ENCODE measurements at regions not wholly inside any gene's neighbourhood (a gene's known extent, or its start where the extent isn't known, plus 50 kb on each side); places are given as distances from the start of the nearest gene placed in this dataset.

- TF ChIP-seq NFE2L2 (conservative IDR thresholded peaks at IDR 0.05; ENCODE audit: low read length): no peak
Measured at GRCh38 chr9:119852390-119852789, 483.2 kb upstream of the BRINP1 start (continued).

GRCh38 chr9:119844431-119844830 lies 475.2 kb upstream of the BRINP1 start:
- no peak for DNase-seq (ENCODE audit: low read depth in 1 of 2, low spot score in 1 of 2)
- FAIRE-seq: no peak
- no peak for ATAC-seq
- Histone ChIP-seq H3K27ac (no peak overlapping the region), H3K4me1 (no peaks in the 10 kb centered on the region), H3K9me3 (0 out of 3 replicates have a peak, but pooled peaks cover 3% of the 10 kb centered on the region), H3K4me2 (no peak overlapping the region), H3K4me3 (no peak overlapping the region)
- CTCF ChIA-PET: interaction anchor here (1.9 kb wide), 1 partner anchor 125 kb away, joined by 4 read pairs; no protein-coding TSS in a partner anchor
- POLR2A ChIA-PET: no interaction called here
- 35% methylated on average over 3 of the region's 3 CpGs for WGBS (ENCODE audit: missing lambda C conversion rate)
- TF ChIP-seq FOSB (CRISPR knock-in tag; IDR thresholded peaks at IDR 0.05) (no peak), MAZ (IDR thresholded peaks at IDR 0.05; ENCODE audit: borderline replicate concordance, low read depth, low read length) (no peak), HEYL (CRISPR knock-in tag; IDR thresholded peaks at IDR 0.05) (no peak), MYC (IDR thresholded peaks at IDR 0.05; ENCODE audit: borderline replicate concordance, low read length) (no peak), HOXA7 (CRISPR knock-in tag; IDR thresholded peaks at IDR 0.05) (no peak), FOSL2 (IDR thresholded peaks at IDR 0.05) (no peak), FOSL2 (CRISPR knock-in tag; IDR thresholded peaks at IDR 0.05) (no peak), KDM1A (IDR thresholded peaks at IDR 0.05; ENCODE audit: low read depth) (no peak), NFE2L2 (conservative IDR thresholded peaks at IDR 0.05; ENCODE audit: low read length) (no peak), KDM5A (IDR thresholded peaks at IDR 0.05) (no peak), REST (IDR thresholded peaks at IDR 0.05) (no peak), EHMT2 (IDR thresholded peaks at IDR 0.05; ENCODE audit: low read depth) (no peak), ZC3H11A (IDR thresholded peaks at IDR 0.05) (no peak), POLR2A (IDR thresholded peaks at IDR 0.05; ENCODE audit: low read length) (no peak), EHF (CRISPR knock-in tag; IDR thresholded peaks at IDR 0.05) (no peak)

GRCh38 chr9:119841016-119841415 lies 471.8 kb upstream of the BRINP1 start:
- Histone ChIP-seq H3K4me2 (no peak overlapping the region), H3K9me3 (no peaks in the 10 kb centered on the region), H3K4me3 (no peak overlapping the region), H3K4me1 (no peaks in the 10 kb centered on the region), H3K27ac (no peak overlapping the region)
- POLR2A ChIA-PET: no interaction called here
- no peak for ATAC-seq
- CTCF ChIA-PET: no interaction called here
- WGBS (ENCODE audit: missing lambda C conversion rate): 0% methylated on average over 2 of the region's 2 CpGs
- no peak for DNase-seq (ENCODE audit: low read depth in 1 of 2, low spot score in 1 of 2)
- no peak for FAIRE-seq
- TF ChIP-seq EHMT2 (IDR thresholded peaks at IDR 0.05; ENCODE audit: low read depth) (no peak), RARB (CRISPR knock-in tag; IDR thresholded peaks at IDR 0.05) (no peak), KDM1A (IDR thresholded peaks at IDR 0.05; ENCODE audit: low read depth) (no peak)

- H3K4me1 ChIP-seq: no peaks in the 10 kb centered on the region
- ChIA-PET CTCF (interaction anchor here (0.6 kb wide), 1 partner anchor 149 kb away, joined by 3 read pairs; no protein-coding TSS in a partner anchor), POLR2A (no interaction called here)
- FAIRE-seq (no peak), ATAC-seq (no peak), DNase-seq (ENCODE audit: low read depth in 1 of 2, low spot score in 1 of 2) (no peak)
- H3K4me2 ChIP-seq: no peak overlapping the region
- 31% methylated on average over 9 of the region's 9 CpGs for WGBS (ENCODE audit: missing lambda C conversion rate)
- H3K9me3 ChIP-seq: no peaks in the 10 kb centered on the region
- H3K27ac ChIP-seq: no peak overlapping the region
- no peak overlapping the region for H3K4me3 ChIP-seq
- TF ChIP-seq SMC3 (IDR thresholded peaks at IDR 0.05) (no peak), REST (IDR thresholded peaks at IDR 0.05) (no peak), FOSL2 (IDR thresholded peaks at IDR 0.05) (no peak), FOSL2 (CRISPR knock-in tag; IDR thresholded peaks at IDR 0.05) (no peak), MAFK (IDR thresholded peaks at IDR 0.05; ENCODE audit: partially characterized antibody) (no peak), PHF8 (IDR thresholded peaks at IDR 0.05; ENCODE audit: borderline replicate concordance, low read depth) (no peak), EHF (CRISPR knock-in tag; IDR thresholded peaks at IDR 0.05) (no peak), ELK1 (IDR thresholded peaks at IDR 0.05; ENCODE audit: low read depth, low read length) (no peak), CBX8 (IDR thresholded peaks at IDR 0.05) (no peak), ZSCAN20 (CRISPR knock-in tag; IDR thresholded peaks at IDR 0.05) (no peak), POLR2A (IDR thresholded peaks at IDR 0.05; ENCODE audit: low read length) (no peak), MYC (IDR thresholded peaks at IDR 0.05; ENCODE audit: borderline replicate concordance, low read length) (no peak), RCOR1 (IDR thresholded peaks at IDR 0.05; ENCODE audit: low read depth, low read length) (no peak), HEYL (CRISPR knock-in tag; IDR thresholded peaks at IDR 0.05) (no peak), TP53 (CRISPR knock-in tag; IDR thresholded peaks at IDR 0.05) (no peak), CHD2 (IDR thresholded peaks at IDR 0.05; ENCODE audit: low read length, partially characterized antibody) (no peak), JUNB (IDR thresholded peaks at IDR 0.05) (no peak)
Measured at GRCh38 chr9:119839888-119840287, 470.7 kb upstream of the BRINP1 start.

All from A549 (cell line).